Esophagus muscularis mucosa (tissue), 4 donors: ENCODE measurements at regions not wholly inside any gene's neighbourhood (a gene's known extent, or its start where the extent isn't known, plus 50 kb on each side); places are given as distances from the start of the nearest gene placed in this dataset.

ENCODE experiments used
- DNase-seq: peaks from one replicate; pipeline ENCODE4 v3.0.0-alpha.2; 2017; ENCODE audit errors: extremely low spot score
- H3K27ac ChIP-seq, 4 donors: fragments of 200-600 bp; sonication (generic); replicated peaks in 1 of 4; 1 replicate in 3 of 4; 2 replicates in 1 of 4; pipeline ENCODE4 v1.5.1; 2016 to 2019; ENCODE audit warnings: mild to moderate bottlenecking in 1 of 4
- H3K27me3 ChIP-seq, 4 donors: fragments of 200-600 bp; sonication (generic); one replicate each; pipeline versions ENCODE4 v1.5.1 to v1.6.0; 2016 to 2019
- H3K36me3 ChIP-seq, 4 donors: fragments of 200-600 bp; sonication (generic); one replicate each; pipeline ENCODE4 v1.5.1; 2016 to 2019
- H3K4me1 ChIP-seq, 4 donors: fragments of 200-600 bp; sonication (generic); one replicate each; pipeline ENCODE4 v1.5.1; 2016 to 2019
- H3K4me3 ChIP-seq, 4 donors: fragments of 200-600 bp; sonication (generic); 1 replicate in 2 of 4; 2 replicates in 2 of 4; pipeline ENCODE4 v1.5.1; 2016 to 2019; ENCODE audit warnings: mild to moderate bottlenecking in 4 of 4, moderate library complexity in 1 of 4
- H3K9me3 ChIP-seq, 4 donors: fragments of 200-600 bp; sonication (generic); 1 replicate in 3 of 4; 2 replicates in 1 of 4; pipeline ENCODE4 v1.5.1; 2016 to 2019
- CTCF ChIP-seq, 3 experiments: fragments of 200-600 bp in 2 of 3; fragments of 450-650 bp in 1 of 3; sonication (generic) in 2 of 3; IDR thresholded peaks; one replicate each; pipeline ENCODE4 v1.5.1; 2017 to 2019; ENCODE audit warnings: antibody characterized with exemption in 3 of 3, mild to moderate bottlenecking in 2 of 3, moderate library complexity in 1 of 3
- EP300 ChIP-seq: sonication (generic); formaldehyde crosslinking; IDR thresholded peaks from one replicate; pipeline ENCODE4 v1.6.1; 2017; ENCODE audit warnings: antibody characterized with exemption
- POLR2A ChIP-seq: fragments of 450-650 bp; IDR thresholded peaks from one replicate; pipeline ENCODE4 v1.6.1; 2017; ENCODE audit warnings: antibody characterized with exemption, moderate library complexity, mild to moderate bottlenecking, low read depth
- POLR2AphosphoS5 ChIP-seq, 2 donors: sonication (generic); formaldehyde crosslinking; IDR thresholded peaks; one replicate each; pipeline ENCODE4 v1.6.1; 2017; ENCODE audit warnings: antibody characterized with exemption in 2 of 2
- WGBS: methylation state at CpG from one replicate; pipeline ENCODE4 v1.1.5; 2018; 5-methylcytosine and 5-hydroxymethylcytosine counted together
- intact Hi-C: fragments of 100-400 bp; cut with DNase I; formaldehyde crosslinking; loops from one replicate; pipeline ENCODE4 v1.15.1; 2023

GRCh38 chr10:1854271-1854670, 116.9 kb upstream of the ADARB2 start:
- Histone ChIP-seq H3K4me1 (no peaks in the 10 kb centered on the region), H3K9me3 (peaks cover 0 to 7% (median 3%) of the 10 kb centered on the region in 4 donors), H3K4me3 (no peak overlapping the region), H3K36me3 (no peaks in the 10 kb centered on the region), H3K27me3 (peaks cover 0 to 4% (median 0%) of the 10 kb centered on the region in 4 donors), H3K27ac (no peak overlapping the region)
- DNase-seq = peak; percentile 91
- 84% methylated on average over 7 of the region's 7 CpGs for WGBS
- intact Hi-C loops = no loop called here
- TF ChIP-seq POLR2AphosphoS5 (IDR thresholded peaks at IDR 0.05) (no peak), EP300 (no peak), POLR2A (no peak), CTCF (IDR thresholded peaks at IDR 0.05) (no peak)

GRCh38 chr10:1853801-1854200, 116.5 kb upstream of the ADARB2 start:
- WGBS = 90% methylated on average over 12 of the region's 12 CpGs
- DNase-seq = peak; percentile 90

GRCh38 chr10:1852841-1853240, 115.5 kb upstream of the ADARB2 start:
- TF ChIP-seq POLR2AphosphoS5 (IDR thresholded peaks at IDR 0.05) = no peak
- TF ChIP-seq CTCF (IDR thresholded peaks at IDR 0.05) = no peak

More at GRCh38 chr10:1853801-1854200, 116.5 kb upstream of the ADARB2 start:
- intact Hi-C loops = no loop called here
- Histone ChIP-seq H3K4me3 (no peak overlapping the region), H3K27ac (no peak overlapping the region), H3K9me3 (peaks cover 0 to 10% (median 3%) of the 10 kb centered on the region in 4 donors), H3K36me3 (no peaks in the 10 kb centered on the region), H3K27me3 (peaks cover 0 to 4% (median 0%) of the 10 kb centered on the region in 4 donors), H3K4me1 (no peaks in the 10 kb centered on the region)
- TF ChIP-seq EP300 (no peak), CTCF (IDR thresholded peaks at IDR 0.05) (no peak), POLR2AphosphoS5 (IDR thresholded peaks at IDR 0.05) (no peak), POLR2A (no peak)

GRCh38 chr10:1851762-1852161, 114.4 kb upstream of the ADARB2 start:
- intact Hi-C loops = no loop called here
- H3K36me3 ChIP-seq = no peaks in the 10 kb centered on the region
- H3K27me3 ChIP-seq = no peaks in the 10 kb centered on the region
- H3K9me3 ChIP-seq = peaks cover 0 to 14% (median 3%) of the 10 kb centered on the region in 4 donors
- H3K27ac ChIP-seq = no peak overlapping the region
- WGBS = 84% methylated on average over 8 of the region's 8 CpGs
- peak; percentile 50 for DNase-seq
- no peak overlapping the region for H3K4me3 ChIP-seq
- TF ChIP-seq CTCF (IDR thresholded peaks at IDR 0.05) (no peak), EP300 (no peak), POLR2AphosphoS5 (IDR thresholded peaks at IDR 0.05) (no peak), POLR2A (no peak)
- H3K4me1 ChIP-seq = no peaks in the 10 kb centered on the region

More at GRCh38 chr10:1852841-1853240, 115.5 kb upstream of the ADARB2 start:
- peaks cover 0 to 10% (median 3%) of the 10 kb centered on the region in 4 donors for H3K9me3 ChIP-seq
- intact Hi-C loops = no loop called here
- H3K4me1 ChIP-seq = no peaks in the 10 kb centered on the region
- no peak overlapping the region for H3K4me3 ChIP-seq
- 88% methylated on average over 6 of the region's 6 CpGs for WGBS
- no peaks in the 10 kb centered on the region for H3K27me3 ChIP-seq
- no peaks in the 10 kb centered on the region for H3K36me3 ChIP-seq
- H3K27ac ChIP-seq = no peak overlapping the region
- DNase-seq = peak; percentile 60

- intact Hi-C loops = no loop called here
- peak; percentile 79 for DNase-seq
- Histone ChIP-seq H3K27ac (no peak overlapping the region), H3K4me1 (no peaks in the 10 kb centered on the region), H3K36me3 (no peaks in the 10 kb centered on the region), H3K4me3 (no peak overlapping the region), H3K27me3 (no peaks in the 10 kb centered on the region), H3K9me3 (peaks cover 0 to 14% (median 3%) of the 10 kb centered on the region in 4 donors)
- WGBS = 88% methylated on average over 6 of the region's 6 CpGs
- TF ChIP-seq CTCF (IDR thresholded peaks at IDR 0.05) (no peak), EP300 (no peak), POLR2A (no peak), POLR2AphosphoS5 (IDR thresholded peaks at IDR 0.05) (no peak)
Observed at GRCh38 chr10:1850971-1851527, 113.7 kb upstream of the ADARB2 start.
